GM10248 (cell line): ENCODE measurements at regions not wholly inside any gene's neighbourhood (a gene's known extent, or its start where the extent isn't known, plus 50 kb on each side); places are given as distances from the start of the nearest gene placed in this dataset.

Experiments
- CTCF ChIA-PET: fragments of 300-600 bp; sonication (Branson Sonifier 250); formaldehyde crosslinking; extraction: SDS; loops from one replicate; lab custom pipeline; 2021; ENCODE audit warnings: antibody characterized with exemption; lab: Yijun Ruan, JAX
- POLR2A ChIA-PET: fragments of 350-650 bp; sonication (Branson Sonifier 250); formaldehyde crosslinking; extraction: SDS; loops from one replicate; lab custom pipeline; 2020; ENCODE audit warnings: antibody characterized with exemption; lab: Yijun Ruan, JAX
- DNase-seq: peaks from one replicate; pipeline ENCODE4 v3.0.0; 2012; ENCODE audit errors: extremely low spot score
- TF ChIP-seq, protein P1 (sequence below): IDR thresholded peaks from 2 replicates; pipeline ENCODE4 v1.5.1; 2012; ENCODE audit warnings: mild to moderate bottlenecking, low read depth; ENCODE audit errors: extremely low read depth, missing control alignments, control extremely low read depth

DNA sequence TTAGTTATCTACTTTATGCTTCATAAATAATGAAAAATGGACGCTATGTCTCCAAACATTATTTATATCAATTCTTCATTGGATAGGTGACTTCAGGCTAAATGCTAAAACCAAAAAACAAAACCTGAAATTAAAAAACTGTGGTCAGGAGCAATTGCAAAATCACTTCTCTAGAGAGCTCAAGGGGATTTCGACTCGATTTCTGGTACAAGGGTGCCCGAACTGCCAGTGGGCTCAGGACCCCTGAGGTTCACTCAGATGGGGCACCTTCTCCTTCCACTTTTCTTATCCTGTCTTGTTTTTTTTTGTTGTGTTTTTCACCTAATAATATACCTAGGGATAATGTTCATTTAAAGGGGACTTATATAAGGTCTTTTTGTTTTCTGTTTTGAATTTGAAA, 65.8 kb upstream of the CELF4 start:
- TF ChIP-seq, protein P1, sequence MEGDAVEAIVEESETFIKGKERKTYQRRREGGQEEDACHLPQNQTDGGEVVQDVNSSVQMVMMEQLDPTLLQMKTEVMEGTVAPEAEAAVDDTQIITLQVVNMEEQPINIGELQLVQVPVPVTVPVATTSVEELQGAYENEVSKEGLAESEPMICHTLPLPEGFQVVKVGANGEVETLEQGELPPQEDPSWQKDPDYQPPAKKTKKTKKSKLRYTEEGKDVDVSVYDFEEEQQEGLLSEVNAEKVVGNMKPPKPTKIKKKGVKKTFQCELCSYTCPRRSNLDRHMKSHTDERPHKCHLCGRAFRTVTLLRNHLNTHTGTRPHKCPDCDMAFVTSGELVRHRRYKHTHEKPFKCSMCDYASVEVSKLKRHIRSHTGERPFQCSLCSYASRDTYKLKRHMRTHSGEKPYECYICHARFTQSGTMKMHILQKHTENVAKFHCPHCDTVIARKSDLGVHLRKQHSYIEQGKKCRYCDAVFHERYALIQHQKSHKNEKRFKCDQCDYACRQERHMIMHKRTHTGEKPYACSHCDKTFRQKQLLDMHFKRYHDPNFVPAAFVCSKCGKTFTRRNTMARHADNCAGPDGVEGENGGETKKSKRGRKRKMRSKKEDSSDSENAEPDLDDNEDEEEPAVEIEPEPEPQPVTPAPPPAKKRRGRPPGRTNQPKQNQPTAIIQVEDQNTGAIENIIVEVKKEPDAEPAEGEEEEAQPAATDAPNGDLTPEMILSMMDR, result no peak
- ChIA-PET CTCF (no interaction called here), POLR2A (no interaction called here)
- no peak for DNase-seq

DNA sequence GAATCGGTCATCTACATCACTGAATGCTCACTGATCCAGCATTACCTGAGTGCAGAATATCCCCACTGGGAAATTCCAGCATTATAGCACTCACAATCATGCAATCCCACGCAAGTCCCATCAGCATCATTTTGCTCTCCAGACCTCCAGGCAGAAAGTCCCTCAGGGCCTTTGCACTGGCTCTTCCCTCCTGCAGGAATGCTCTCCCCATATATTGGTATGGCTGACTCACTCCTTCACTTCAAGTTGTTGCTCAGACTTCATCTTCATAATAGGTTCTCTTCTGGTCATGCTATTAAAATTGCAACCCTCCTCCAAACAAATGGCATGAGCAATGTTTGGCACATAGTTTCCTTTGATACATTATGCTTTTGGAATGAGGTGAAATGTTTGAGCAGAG, 64.7 kb upstream of the CELF4 start:
- ChIA-PET CTCF (no interaction called here), POLR2A (no interaction called here)
- TF ChIP-seq, protein P1, result no peak
- no peak for DNase-seq

DNA sequence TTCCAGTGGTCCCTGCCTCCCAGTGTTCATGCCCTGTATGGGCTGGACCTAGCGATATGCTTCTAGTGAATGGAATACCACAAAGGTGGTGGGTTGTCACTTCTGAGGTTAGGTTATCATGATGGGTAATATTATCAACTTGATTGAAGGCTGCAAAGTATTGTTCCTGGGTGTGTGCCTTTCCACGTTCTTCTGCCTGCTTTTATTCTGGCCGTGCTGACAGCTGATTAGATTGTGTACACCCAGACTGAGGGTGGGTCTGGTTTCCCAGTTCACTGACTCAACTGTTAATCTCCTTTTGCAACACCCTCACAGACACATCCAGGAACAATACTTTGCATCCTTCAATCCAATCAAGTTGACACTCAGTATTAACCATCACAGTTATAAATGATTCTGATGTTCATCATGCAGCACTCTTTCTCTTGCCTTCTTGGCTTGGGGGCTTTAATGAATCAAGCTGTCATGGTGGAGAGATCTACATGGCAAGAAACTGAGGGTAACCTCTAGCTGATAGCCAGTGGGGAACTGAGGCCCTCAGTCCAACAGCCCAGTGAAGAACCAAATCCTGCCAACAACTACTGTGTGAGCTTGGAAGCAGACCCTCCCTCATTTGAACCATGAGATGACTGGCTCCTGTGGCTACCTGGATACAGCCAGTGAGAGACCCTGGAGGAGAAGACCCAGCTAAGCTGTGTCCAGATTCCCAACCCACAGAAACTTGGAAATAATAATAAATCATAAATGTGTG, 63.0 kb upstream of the CELF4 start:
- ChIA-PET CTCF (interaction anchor here (0.9 to 1.0 kb wide), 2 partner anchors 13 to 20 kb away, joined by 3 read pairs; no protein-coding TSS in a partner anchor), POLR2A (no interaction called here)
- TF ChIP-seq, protein P1, result no peak
- no peak for DNase-seq

DNA sequence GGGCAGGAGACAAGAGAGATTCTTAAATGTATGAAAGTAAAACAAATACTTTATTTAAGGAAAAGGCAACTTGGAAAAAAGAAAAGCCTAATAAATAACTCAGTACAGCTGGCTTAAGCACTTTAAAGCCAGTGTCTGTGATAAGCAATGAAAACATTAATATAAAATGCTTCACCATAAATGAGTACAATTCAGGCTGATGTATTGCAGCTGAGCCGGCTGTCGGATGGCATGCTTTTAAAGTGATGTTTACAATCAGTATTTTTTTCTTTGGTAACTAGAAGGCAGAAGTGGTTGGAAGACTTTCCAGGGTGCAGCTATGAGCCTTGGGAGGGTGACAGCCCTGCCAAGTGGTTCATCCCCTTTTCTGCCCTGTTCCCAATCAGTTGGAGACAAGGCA, 58.7 kb upstream of the CELF4 start:
- ChIA-PET POLR2A (no interaction called here), CTCF (interaction anchor here (1.2 to 1.4 kb wide), 2 partner anchors 15 to 95 kb away, joined by 3 to 4 read pairs; no protein-coding TSS in a partner anchor)
- DNase-seq, result no peak
- TF ChIP-seq, protein P1, result no peak

DNA sequence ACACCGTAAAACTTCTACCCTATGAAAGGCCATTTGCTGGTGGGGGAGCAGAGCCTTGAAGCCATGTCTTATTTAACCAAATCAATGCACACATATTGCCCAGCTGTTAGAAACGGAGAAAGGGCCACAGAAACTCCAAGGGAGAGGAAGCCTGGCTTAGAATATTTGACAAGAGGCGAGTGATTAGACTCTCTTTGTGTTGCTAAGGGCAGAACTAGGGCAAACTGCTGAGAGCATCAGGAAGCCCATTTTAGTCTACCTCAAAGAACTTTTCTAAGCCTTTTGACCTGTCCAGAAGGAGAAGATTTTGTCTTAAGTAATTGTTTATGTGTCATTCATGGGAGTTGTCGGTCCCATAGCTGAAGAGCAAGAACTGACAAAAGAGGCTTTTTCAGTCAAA, 54.4 kb upstream of the CELF4 start:
- CTCF ChIA-PET, result no interaction called here
- no peak for DNase-seq
- POLR2A ChIA-PET, result no interaction called here
- TF ChIP-seq, protein P1, result no peak

DNA sequence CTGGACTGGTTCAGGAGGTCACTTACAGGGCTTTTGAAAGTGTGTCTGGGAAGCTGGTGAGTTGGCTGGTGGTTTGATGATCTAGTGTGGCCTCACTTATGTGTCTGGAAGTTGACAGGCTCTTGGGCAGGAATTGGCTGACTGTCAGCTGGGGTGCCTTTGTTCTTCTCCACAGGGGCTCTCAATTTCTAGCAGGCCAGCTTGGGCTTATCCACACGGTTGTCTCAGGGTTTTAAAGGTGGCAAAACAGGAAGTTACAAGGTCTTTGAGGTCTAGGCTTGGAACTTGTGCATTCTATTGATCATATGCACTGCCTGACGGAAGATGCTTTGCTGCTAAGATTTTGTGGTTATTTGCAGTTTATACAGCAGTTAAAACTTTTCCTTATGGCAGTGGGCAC, 52.0 kb upstream of the CELF4 start:
- ChIA-PET CTCF (no interaction called here), POLR2A (no interaction called here)
- TF ChIP-seq, protein P1, result no peak
- no peak for DNase-seq
